ENCODE measurements at regions not wholly inside any gene's neighbourhood (a gene's known extent, or its start where the extent isn't known, plus 50 kb on each side); places are given as distances from the start of the nearest gene placed in this dataset.
"Not testable (repeated sequence)": the region's sequence is repeated elsewhere in the genome, so short reads cannot be mapped to it uniquely, and the experiment has no call there.

- Histone ChIP-seq H3K9me3 (ENCODE audit: control insufficient read depth in 4 of 4, insufficient read depth in 3 of 4, low read length in 3 of 4) (no peaks in the 10 kb centered on the region), H3K27ac (ENCODE audit: low read depth in 1 of 2, low read length in 1 of 2) (no peak overlapping the region), H3K9ac (ENCODE audit: insufficient read depth in 1 of 2, low read length in 2 of 2) (no peak overlapping the region), H3K27me3 (ENCODE audit: control insufficient read depth in 3 of 3, insufficient read depth in 3 of 3, low read length in 2 of 3) (no peaks in the 10 kb centered on the region), H3K4me1 (ENCODE audit: control insufficient read depth in 5 of 5, insufficient read depth in 5 of 5, low read length in 5 of 5) (no peaks in the 10 kb centered on the region), H3K4me3 (no peak overlapping the region), H3K36me3 (ENCODE audit: control insufficient read depth in 4 of 4, insufficient read depth in 4 of 4, low read length in 4 of 4) (no peaks in the 10 kb centered on the region)
- DNase-seq (peak in 2 of 3 donors; percentile 20 to 70), ATAC-seq (ENCODE audit: insufficient read depth, low FRiP score) (no peak)
- 60 to 77% methylated on average over 2 of the region's 2 CpGs for WGBS, 2 donors
- no peak for TF ChIP-seq CTCF (IDR thresholded peaks at IDR 0.05; ENCODE audit: control extremely low read depth, extremely low read depth)
These were observed 203.0 kb downstream of the GPAT3 start for GRCh38 chr4:83738895-83739294.

- ATAC-seq (ENCODE audit: insufficient read depth, low FRiP score), result no peak
- Histone ChIP-seq H3K36me3 (ENCODE audit: control insufficient read depth in 4 of 4, insufficient read depth in 4 of 4, low read length in 4 of 4) (no peaks in the 10 kb centered on the region), H3K27ac (ENCODE audit: low read depth in 1 of 2, low read length in 1 of 2) (no peak overlapping the region), H3K4me1 (ENCODE audit: control insufficient read depth in 5 of 5, insufficient read depth in 5 of 5, low read length in 5 of 5) (no peaks in the 10 kb centered on the region), H3K4me3 (no peak overlapping the region), H3K9me3 (ENCODE audit: control insufficient read depth in 4 of 4, insufficient read depth in 3 of 4, low read length in 3 of 4) (peaks cover 0 to 4% (median 0%) of the 10 kb centered on the region in 4 donors), H3K27me3 (ENCODE audit: control insufficient read depth in 3 of 3, insufficient read depth in 3 of 3, low read length in 2 of 3) (no peaks in the 10 kb centered on the region), H3K9ac (ENCODE audit: insufficient read depth in 1 of 2, low read length in 2 of 2) (no peak overlapping the region)
- WGBS, 2 donors, result 80 to 94% methylated on average over 3 of the region's 3 CpGs
- no peak for DNase-seq
- no peak for TF ChIP-seq CTCF (IDR thresholded peaks at IDR 0.05; ENCODE audit: control extremely low read depth, extremely low read depth)
These were observed 198.7 kb downstream of the GPAT3 start for GRCh38 chr4:83734576-83734975.

- H3K9me3 ChIP-seq (ENCODE audit: control insufficient read depth in 4 of 4, insufficient read depth in 3 of 4, low read length in 3 of 4), result peaks cover 0 to 8% (median 0%) of the 10 kb centered on the region in 4 donors
- DNase-seq, result no peak
- TF ChIP-seq CTCF (IDR thresholded peaks at IDR 0.05; ENCODE audit: control extremely low read depth, extremely low read depth), result no peak
- no peak overlapping the region for H3K4me3 ChIP-seq
- no peaks in the 10 kb centered on the region for H3K4me1 ChIP-seq (ENCODE audit: control insufficient read depth in 5 of 5, insufficient read depth in 5 of 5, low read length in 5 of 5)
- 28 to 76% methylated on average over 3 of the region's 3 CpGs for WGBS, 2 donors
- no peak for ATAC-seq (ENCODE audit: insufficient read depth, low FRiP score)
- H3K27me3 ChIP-seq (ENCODE audit: control insufficient read depth in 3 of 3, insufficient read depth in 3 of 3, low read length in 2 of 3), result no peaks in the 10 kb centered on the region
- H3K9ac ChIP-seq (ENCODE audit: insufficient read depth in 1 of 2, low read length in 2 of 2), result no peak overlapping the region
- H3K36me3 ChIP-seq (ENCODE audit: control insufficient read depth in 4 of 4, insufficient read depth in 4 of 4, low read length in 4 of 4), result no peaks in the 10 kb centered on the region
- no peak overlapping the region for H3K27ac ChIP-seq (ENCODE audit: low read depth in 1 of 2, low read length in 1 of 2)
These were observed 196.3 kb downstream of the GPAT3 start for GRCh38 chr4:83732114-83732635.

GRCh38 chr4:83731609-83732008, 195.7 kb downstream of the GPAT3 start:
- H3K36me3 ChIP-seq (ENCODE audit: control insufficient read depth in 4 of 4, insufficient read depth in 4 of 4, low read length in 4 of 4), result no peaks in the 10 kb centered on the region
- H3K4me1 ChIP-seq (ENCODE audit: control insufficient read depth in 5 of 5, insufficient read depth in 5 of 5, low read length in 5 of 5), result no peaks in the 10 kb centered on the region
- H3K9ac ChIP-seq (ENCODE audit: insufficient read depth in 1 of 2, low read length in 2 of 2), result no peak overlapping the region
- no peak overlapping the region for H3K4me3 ChIP-seq
- H3K9me3 ChIP-seq (ENCODE audit: control insufficient read depth in 4 of 4, insufficient read depth in 3 of 4, low read length in 3 of 4), result peaks cover 0 to 8% (median 0%) of the 10 kb centered on the region in 4 donors
- DNase-seq, result no peak
- ATAC-seq (ENCODE audit: insufficient read depth, low FRiP score), result no peak
- 88 to 89% methylated on average over 3 of the region's 3 CpGs for WGBS, 2 donors
- H3K27ac ChIP-seq (ENCODE audit: low read depth in 1 of 2, low read length in 1 of 2), result no peak overlapping the region
- TF ChIP-seq CTCF (IDR thresholded peaks at IDR 0.05; ENCODE audit: control extremely low read depth, extremely low read depth), result no peak
- no peaks in the 10 kb centered on the region for H3K27me3 ChIP-seq (ENCODE audit: control insufficient read depth in 3 of 3, insufficient read depth in 3 of 3, low read length in 2 of 3)

- 91 to 95% methylated on average over 3 of the region's 3 CpGs for WGBS, 2 donors
- DNase-seq; ATAC-seq (ENCODE audit: insufficient read depth, low FRiP score); H3K27ac ChIP-seq (ENCODE audit: low read depth in 1 of 2, low read length in 1 of 2); H3K36me3 ChIP-seq (ENCODE audit: control insufficient read depth in 4 of 4, insufficient read depth in 4 of 4, low read length in 4 of 4); H3K4me3 ChIP-seq; H3K9ac ChIP-seq (ENCODE audit: insufficient read depth in 1 of 2, low read length in 2 of 2); H3K4me1 ChIP-seq (ENCODE audit: control insufficient read depth in 5 of 5, insufficient read depth in 5 of 5, low read length in 5 of 5); H3K27me3 ChIP-seq (ENCODE audit: control insufficient read depth in 3 of 3, insufficient read depth in 3 of 3, low read length in 2 of 3); H3K9me3 ChIP-seq (ENCODE audit: control insufficient read depth in 4 of 4, insufficient read depth in 3 of 4, low read length in 3 of 4): not testable (repeated sequence)
These were observed 195.1 kb downstream of the GPAT3 start for GRCh38 chr4:83730958-83731357.

Measured in lung (tissue), 11 donors.